ENCODE measurements at regions not wholly inside any gene's neighbourhood (a gene's known extent, or its start where the extent isn't known, plus 50 kb on each side); places are given as distances from the start of the nearest gene placed in this dataset.

DNA sequence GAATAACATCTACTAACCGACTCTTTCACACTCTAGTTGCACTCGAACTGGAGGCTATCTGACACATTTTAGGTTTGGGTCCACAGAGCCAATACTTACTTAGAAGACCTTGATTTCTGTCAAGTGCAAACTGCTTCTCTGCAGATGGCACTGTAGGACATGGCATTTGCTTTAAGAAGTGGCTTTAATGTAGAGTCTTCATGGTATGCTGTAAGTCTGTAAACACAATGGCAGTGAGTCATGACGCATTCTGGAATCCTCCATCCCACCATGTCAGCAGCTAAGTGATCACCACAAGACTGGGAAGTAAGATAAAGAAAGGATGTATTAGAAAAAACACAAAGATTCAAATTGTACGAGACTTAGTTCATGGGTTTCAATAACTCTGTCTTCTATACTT lies 377.0 kb upstream of the NOX3 start:
- TF ChIP-seq ZFP3 (CRISPR knock-in tag; IDR thresholded peaks at IDR 0.05) (no peak), ZNF8 (CRISPR knock-in tag; IDR thresholded peaks at IDR 0.05) (no peak), ARNTL (CRISPR knock-in tag; IDR thresholded peaks at IDR 0.05; ENCODE audit: borderline replicate concordance, low read depth) (no peak), RARB (CRISPR knock-in tag; IDR thresholded peaks at IDR 0.05) (no peak), OSR1 (CRISPR knock-in tag; IDR thresholded peaks at IDR 0.05) (no peak), BACH2 (CRISPR knock-in tag; IDR thresholded peaks at IDR 0.05; ENCODE audit: borderline replicate concordance) (no peak), TOX (CRISPR knock-in tag; IDR thresholded peaks at IDR 0.05; ENCODE audit: borderline replicate concordance) (no peak), ISL1 (CRISPR knock-in tag; IDR thresholded peaks at IDR 0.05) (no peak)
- TF ChIP-seq, protein P1, sequence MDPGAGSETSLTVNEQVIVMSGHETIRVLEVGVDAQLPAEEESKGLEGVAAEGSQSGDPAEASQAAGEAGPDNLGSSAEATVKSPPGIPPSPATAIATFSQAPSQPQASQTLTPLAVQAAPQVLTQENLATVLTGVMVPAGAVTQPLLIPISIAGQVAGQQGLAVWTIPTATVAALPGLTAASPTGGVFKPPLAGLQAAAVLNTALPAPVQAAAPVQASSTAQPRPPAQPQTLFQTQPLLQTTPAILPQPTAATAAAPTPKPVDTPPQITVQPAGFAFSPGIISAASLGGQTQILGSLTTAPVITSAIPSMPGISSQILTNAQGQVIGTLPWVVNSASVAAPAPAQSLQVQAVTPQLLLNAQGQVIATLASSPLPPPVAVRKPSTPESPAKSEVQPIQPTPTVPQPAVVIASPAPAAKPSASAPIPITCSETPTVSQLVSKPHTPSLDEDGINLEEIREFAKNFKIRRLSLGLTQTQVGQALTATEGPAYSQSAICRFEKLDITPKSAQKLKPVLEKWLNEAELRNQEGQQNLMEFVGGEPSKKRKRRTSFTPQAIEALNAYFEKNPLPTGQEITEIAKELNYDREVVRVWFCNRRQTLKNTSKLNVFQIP (CRISPR knock-in tag; IDR thresholded peaks at IDR 0.05; ENCODE audit: borderline replicate concordance, low read depth): no peak
- TF ChIP-seq, protein P2, sequence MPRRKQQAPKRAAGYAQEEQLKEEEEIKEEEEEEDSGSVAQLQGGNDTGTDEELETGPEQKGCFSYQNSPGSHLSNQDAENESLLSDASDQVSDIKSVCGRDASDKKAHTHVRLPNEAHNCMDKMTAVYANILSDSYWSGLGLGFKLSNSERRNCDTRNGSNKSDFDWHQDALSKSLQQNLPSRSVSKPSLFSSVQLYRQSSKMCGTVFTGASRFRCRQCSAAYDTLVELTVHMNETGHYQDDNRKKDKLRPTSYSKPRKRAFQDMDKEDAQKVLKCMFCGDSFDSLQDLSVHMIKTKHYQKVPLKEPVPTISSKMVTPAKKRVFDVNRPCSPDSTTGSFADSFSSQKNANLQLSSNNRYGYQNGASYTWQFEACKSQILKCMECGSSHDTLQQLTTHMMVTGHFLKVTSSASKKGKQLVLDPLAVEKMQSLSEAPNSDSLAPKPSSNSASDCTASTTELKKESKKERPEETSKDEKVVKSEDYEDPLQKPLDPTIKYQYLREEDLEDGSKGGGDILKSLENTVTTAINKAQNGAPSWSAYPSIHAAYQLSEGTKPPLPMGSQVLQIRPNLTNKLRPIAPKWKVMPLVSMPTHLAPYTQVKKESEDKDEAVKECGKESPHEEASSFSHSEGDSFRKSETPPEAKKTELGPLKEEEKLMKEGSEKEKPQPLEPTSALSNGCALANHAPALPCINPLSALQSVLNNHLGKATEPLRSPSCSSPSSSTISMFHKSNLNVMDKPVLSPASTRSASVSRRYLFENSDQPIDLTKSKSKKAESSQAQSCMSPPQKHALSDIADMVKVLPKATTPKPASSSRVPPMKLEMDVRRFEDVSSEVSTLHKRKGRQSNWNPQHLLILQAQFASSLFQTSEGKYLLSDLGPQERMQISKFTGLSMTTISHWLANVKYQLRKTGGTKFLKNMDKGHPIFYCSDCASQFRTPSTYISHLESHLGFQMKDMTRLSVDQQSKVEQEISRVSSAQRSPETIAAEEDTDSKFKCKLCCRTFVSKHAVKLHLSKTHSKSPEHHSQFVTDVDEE (CRISPR knock-in tag; IDR thresholded peaks at IDR 0.05): no peak
